HL-60 (cell line): ENCODE measurements at regions not wholly inside any gene's neighbourhood (a gene's known extent, or its start where the extent isn't known, plus 50 kb on each side); places are given as distances from the start of the nearest gene placed in this dataset.

Experiments
- DNase-seq, 2 experiments: peaks; one replicate each; pipeline ENCODE4 v3.0.0-alpha.2; 2010 to 2020; ENCODE audit warnings: low read depth in 1 of 2, low spot score in 1 of 2
- H3K27ac ChIP-seq: fragments of 250-450 bp; sonication (Bioruptor Pico); replicated peaks from 2 replicates; pipeline ENCODE4 v1.5.1; 2020; ENCODE audit warnings: mild to moderate bottlenecking, moderate library complexity
- H3K27me3 ChIP-seq: fragments of 250-450 bp; sonication (Bioruptor Pico); 2 replicates; pipeline ENCODE4 v1.5.1; 2021; ENCODE audit warnings: mild to moderate bottlenecking, moderate library complexity; ENCODE audit not compliant: insufficient read depth, poor library complexity, severe bottlenecking
- H3K4me3 ChIP-seq: replicated peaks from 2 replicates; pipeline ENCODE4 v1.5.1; 2011; ENCODE audit warnings: mild to moderate bottlenecking, control low read depth, low read length; ENCODE audit not compliant: insufficient read depth
- CTCF ChIP-seq: IDR thresholded peaks from one replicate; pipeline ENCODE4 v1.5.1; 2011; ENCODE audit warnings: low read length, control low read depth, inconsistent platforms; ENCODE audit not compliant: insufficient read depth
- GABPA ChIP-seq: IDR thresholded peaks from 2 replicates; pipeline ENCODE4 v1.6.1; 2012; ENCODE audit warnings: low read depth
- POLR2AphosphoS5 ChIP-seq: IDR thresholded peaks from 2 replicates; pipeline ENCODE4 v1.6.1; 2012; ENCODE audit warnings: low read depth
- REST ChIP-seq: IDR thresholded peaks from 2 replicates; pipeline ENCODE4 v1.6.1; 2012; ENCODE audit warnings: low read depth; ENCODE audit not compliant: insufficient replicate concordance
- SPI1 ChIP-seq: IDR thresholded peaks from 2 replicates; pipeline ENCODE4 v1.6.1; 2012; ENCODE audit warnings: low read depth, mild to moderate bottlenecking, borderline replicate concordance

- H3K27me3 ChIP-seq, result peaks cover 4% of the 10 kb centered on the region
- no peak for DNase-seq
- no peak overlapping the region for H3K27ac ChIP-seq
- TF ChIP-seq GABPA (no peak), CTCF (no peak), POLR2AphosphoS5 (no peak), SPI1 (no peak), REST (no peak)
- H3K4me3 ChIP-seq, result no peak overlapping the region
These were observed 177.2 kb downstream of the TMEM38B start for GRCh38 chr9:105871540-105871939.

- H3K27me3 ChIP-seq, result peaks cover 4% of the 10 kb centered on the region
- H3K4me3 ChIP-seq, result no peak overlapping the region
- no peak overlapping the region for H3K27ac ChIP-seq
- no peak for DNase-seq
- TF ChIP-seq REST (no peak), SPI1 (no peak), POLR2AphosphoS5 (no peak), GABPA (no peak), CTCF (no peak)
These were observed 179.5 kb downstream of the TMEM38B start for GRCh38 chr9:105873801-105874200.

GRCh38 chr9:105877721-105878120 is 183.4 kb downstream of the TMEM38B start:
- no peak for DNase-seq
- no peaks in the 10 kb centered on the region for H3K27me3 ChIP-seq
- H3K4me3 ChIP-seq, result no peak overlapping the region
- H3K27ac ChIP-seq, result no peak overlapping the region
- TF ChIP-seq CTCF, result no peak
- no peak for TF ChIP-seq GABPA
- TF ChIP-seq POLR2AphosphoS5, result no peak
- no peak for TF ChIP-seq REST
- no peak for TF ChIP-seq SPI1
